DND-41 (cell line): ENCODE measurements at regions not wholly inside any gene's neighbourhood (a gene's known extent, or its start where the extent isn't known, plus 50 kb on each side); places are given as distances from the start of the nearest gene placed in this dataset.

Experiments used
- ATAC-seq: fragments of 200-7000 bp; cut with Tn5 transposase; 3 replicates; pipeline ENCODE4 v1.9.1; 2021; ENCODE audit warnings: low read depth; ENCODE audit not compliant: insufficient read depth
- DNase-seq: peaks from one replicate; pipeline ENCODE4 v3.0.0-alpha.2; 2020
- H2AFZ ChIP-seq: 2 replicates; pipeline ENCODE4 v1.6.0; 2012; ENCODE audit warnings: low read depth, low read length
- H3K27ac ChIP-seq: 2 replicates; pipeline ENCODE4 v1.5.1; 2012; ENCODE audit warnings: low read length, inconsistent platforms
- H3K27me3 ChIP-seq: fragments of 200-600 bp; sonication (generic); 2 replicates; pipeline ENCODE4 v1.6.0; 2012; ENCODE audit warnings: low read length, mild to moderate bottlenecking, inconsistent platforms; ENCODE audit not compliant: insufficient read depth, poor library complexity
- H3K36me3 ChIP-seq: 2 replicates; pipeline ENCODE4 v1.5.1; 2012; ENCODE audit warnings: low read length, inconsistent platforms; ENCODE audit not compliant: insufficient read depth
- H3K4me1 ChIP-seq: 2 replicates; pipeline ENCODE4 v1.5.1; 2012; ENCODE audit warnings: mild to moderate bottlenecking, low read length; ENCODE audit not compliant: insufficient read depth
- H3K4me2 ChIP-seq: 2 replicates; pipeline ENCODE4 v1.6.0; 2012; ENCODE audit warnings: mild to moderate bottlenecking, moderate library complexity, low read length, inconsistent platforms; ENCODE audit not compliant: insufficient read depth
- H3K4me3 ChIP-seq, 2 experiments: fragments of 200-600 bp in 1 of 2; shearing (Covaris generic) in 1 of 2; 2 replicates each; pipeline ENCODE4 v1.5.1; 2012 to 2016; ENCODE audit warnings: inconsistent platforms in 2 of 2, low read length in 2 of 2, mild to moderate bottlenecking in 2 of 2, low read depth in 1 of 2, moderate library complexity in 1 of 2
- H3K79me2 ChIP-seq: 2 replicates; pipeline ENCODE4 v1.6.0; 2012; ENCODE audit warnings: low read length, inconsistent platforms; ENCODE audit not compliant: insufficient read depth
- H3K9ac ChIP-seq: 2 replicates; pipeline ENCODE4 v1.6.0; 2012; ENCODE audit warnings: low read depth, mild to moderate bottlenecking, inconsistent platforms, low read length, moderate library complexity
- H3K9me3 ChIP-seq: 2 replicates; pipeline ENCODE4 v1.5.1; 2012; ENCODE audit warnings: low read length, moderate library complexity, mild to moderate bottlenecking, inconsistent platforms; ENCODE audit not compliant: insufficient read depth, severe bottlenecking
- H4K20me1 ChIP-seq: 2 replicates; pipeline ENCODE4 v1.6.0; 2012; ENCODE audit warnings: low read length; ENCODE audit not compliant: insufficient read depth
- EZH2 ChIP-seq: IDR thresholded peaks from 3 replicates; pipeline ENCODE4 v1.6.1; 2012; ENCODE audit warnings: borderline replicate concordance, low read depth, mild to moderate bottlenecking, moderate library complexity, low read length, inconsistent platforms; ENCODE audit not compliant: severe bottlenecking
- TF ChIP-seq, protein P1 (sequence below): IDR thresholded peaks from 2 replicates; pipeline ENCODE4 v1.5.1; 2012; ENCODE audit warnings: borderline replicate concordance, low read length, moderate library complexity, mild to moderate bottlenecking; ENCODE audit not compliant: poor library complexity, severe bottlenecking; ENCODE audit errors: extremely low read depth

DNA sequence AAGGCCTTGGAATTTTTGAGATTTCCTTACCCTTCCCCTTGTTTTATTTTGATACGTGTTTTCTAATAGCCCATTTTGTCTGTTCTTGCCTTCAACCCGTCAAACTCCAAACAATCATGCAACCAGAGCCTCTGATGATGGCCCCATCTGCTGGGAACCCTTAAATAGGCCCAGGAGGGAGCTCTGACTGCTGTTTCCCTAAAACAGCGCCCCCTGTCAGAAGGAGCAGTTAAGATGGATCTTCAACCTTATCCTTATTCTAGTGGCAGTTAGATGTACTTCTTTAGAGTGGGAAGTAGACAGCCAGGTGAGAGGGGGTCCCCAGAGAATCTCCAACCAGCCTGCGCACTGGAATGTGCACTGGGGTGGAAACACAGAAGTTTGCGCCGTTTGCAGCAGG is 1031.0 kb upstream of the PCDH9 start:
- no peaks in the 10 kb centered on the region for H3K27me3 ChIP-seq
- H3K27ac ChIP-seq = no peak overlapping the region
- H3K4me2 ChIP-seq = no peak overlapping the region
- no peaks in the 10 kb centered on the region for H3K36me3 ChIP-seq
- TF ChIP-seq, protein P1, sequence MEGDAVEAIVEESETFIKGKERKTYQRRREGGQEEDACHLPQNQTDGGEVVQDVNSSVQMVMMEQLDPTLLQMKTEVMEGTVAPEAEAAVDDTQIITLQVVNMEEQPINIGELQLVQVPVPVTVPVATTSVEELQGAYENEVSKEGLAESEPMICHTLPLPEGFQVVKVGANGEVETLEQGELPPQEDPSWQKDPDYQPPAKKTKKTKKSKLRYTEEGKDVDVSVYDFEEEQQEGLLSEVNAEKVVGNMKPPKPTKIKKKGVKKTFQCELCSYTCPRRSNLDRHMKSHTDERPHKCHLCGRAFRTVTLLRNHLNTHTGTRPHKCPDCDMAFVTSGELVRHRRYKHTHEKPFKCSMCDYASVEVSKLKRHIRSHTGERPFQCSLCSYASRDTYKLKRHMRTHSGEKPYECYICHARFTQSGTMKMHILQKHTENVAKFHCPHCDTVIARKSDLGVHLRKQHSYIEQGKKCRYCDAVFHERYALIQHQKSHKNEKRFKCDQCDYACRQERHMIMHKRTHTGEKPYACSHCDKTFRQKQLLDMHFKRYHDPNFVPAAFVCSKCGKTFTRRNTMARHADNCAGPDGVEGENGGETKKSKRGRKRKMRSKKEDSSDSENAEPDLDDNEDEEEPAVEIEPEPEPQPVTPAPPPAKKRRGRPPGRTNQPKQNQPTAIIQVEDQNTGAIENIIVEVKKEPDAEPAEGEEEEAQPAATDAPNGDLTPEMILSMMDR = no peak
- TF ChIP-seq EZH2 = no peak
- H2AFZ ChIP-seq = no peak overlapping the region
- no peaks in the 10 kb centered on the region for H3K4me1 ChIP-seq
- no peak for ATAC-seq
- H3K9ac ChIP-seq = no peak overlapping the region
- no peak for DNase-seq
- H3K4me3 ChIP-seq = no peak overlapping the region
- no peaks in the 10 kb centered on the region for H4K20me1 ChIP-seq
- H3K9me3 ChIP-seq = no peaks in the 10 kb centered on the region
- H3K79me2 ChIP-seq = no peaks in the 10 kb centered on the region

DNA sequence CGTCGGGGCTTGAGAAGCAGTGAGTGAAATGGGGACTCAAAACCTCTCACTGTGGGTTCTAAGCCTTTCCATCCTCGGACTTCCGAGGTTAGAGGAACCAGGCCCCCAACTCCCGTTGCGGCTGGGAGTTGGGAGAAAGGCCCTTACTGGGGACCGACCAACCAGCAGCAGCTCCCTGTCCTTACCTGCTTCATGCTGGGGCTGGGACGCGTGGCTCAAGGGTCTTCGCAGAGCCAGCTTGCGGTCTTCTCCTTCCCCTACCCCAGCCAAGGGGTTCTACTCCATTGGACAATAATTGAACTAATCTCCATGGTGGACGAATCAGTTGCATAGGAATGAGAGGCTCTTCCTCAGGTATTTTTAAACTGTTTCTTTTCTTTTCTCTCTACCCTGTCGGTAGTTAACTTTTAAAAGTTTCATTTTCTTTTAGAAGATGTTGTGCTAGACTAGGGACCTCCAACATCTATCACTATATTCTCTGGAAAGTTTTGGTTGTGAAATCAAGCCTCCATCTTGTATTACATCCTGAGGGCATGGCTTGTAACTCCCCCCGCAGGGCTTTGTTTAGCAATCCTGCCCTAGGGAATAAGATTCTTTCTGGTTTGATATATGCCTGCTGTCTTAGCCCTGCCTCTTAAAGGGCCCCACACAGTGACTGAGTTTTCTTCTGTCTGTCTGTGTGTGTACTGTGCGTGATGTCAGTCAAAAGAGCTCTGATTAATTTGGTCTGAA is 1027.1 kb upstream of the PCDH9 start:
- no peak overlapping the region for H3K4me2 ChIP-seq
- H3K27ac ChIP-seq = no peak overlapping the region
- H4K20me1 ChIP-seq = no peaks in the 10 kb centered on the region
- H3K4me3 ChIP-seq = no peak overlapping the region
- DNase-seq (no peak), ATAC-seq (no peak)
- no peak for TF ChIP-seq EZH2
- TF ChIP-seq, protein P1 = no peak
- no peaks in the 10 kb centered on the region for H3K27me3 ChIP-seq
- H3K9ac ChIP-seq = no peak overlapping the region
- H3K79me2 ChIP-seq = no peaks in the 10 kb centered on the region
- no peaks in the 10 kb centered on the region for H3K36me3 ChIP-seq
- H3K9me3 ChIP-seq = no peaks in the 10 kb centered on the region
- H3K4me1 ChIP-seq = no peaks in the 10 kb centered on the region
- no peak overlapping the region for H2AFZ ChIP-seq

DNA sequence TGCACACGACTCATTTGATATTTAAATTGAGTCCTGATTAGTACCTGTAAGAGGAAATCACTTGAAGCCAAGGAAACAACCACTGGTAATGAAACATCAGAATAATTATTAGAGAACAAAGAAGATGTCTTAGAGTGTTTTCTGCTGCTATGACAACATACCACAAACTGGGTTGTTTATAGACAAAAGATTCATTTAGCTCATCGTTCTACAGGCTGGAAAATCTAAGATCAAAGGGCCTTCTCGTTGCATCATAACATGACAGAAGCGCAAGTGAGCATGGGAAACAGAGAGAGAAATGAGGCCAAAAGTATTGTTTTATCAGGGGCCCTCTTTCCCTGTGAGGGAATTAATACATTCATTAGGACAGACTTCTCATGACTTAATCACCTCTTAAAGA is 1024.0 kb upstream of the PCDH9 start:
- Histone ChIP-seq H2AFZ (no peak overlapping the region), H3K27ac (no peak overlapping the region), H3K27me3 (no peaks in the 10 kb centered on the region), H3K79me2 (no peaks in the 10 kb centered on the region), H3K4me1 (no peaks in the 10 kb centered on the region), H3K36me3 (no peaks in the 10 kb centered on the region), H4K20me1 (no peaks in the 10 kb centered on the region), H3K9ac (no peak overlapping the region), H3K4me2 (no peak overlapping the region), H3K9me3 (no peaks in the 10 kb centered on the region), H3K4me3 (no peak overlapping the region)
- no peak for DNase-seq
- no peak for ATAC-seq
- TF ChIP-seq EZH2 = no peak
- TF ChIP-seq, protein P1 = no peak
